ENCODE measurements at regions not wholly inside any gene's neighbourhood (a gene's known extent, or its start where the extent isn't known, plus 50 kb on each side); places are given as distances from the start of the nearest gene placed in this dataset.
"Not testable (repeated sequence)": the region's sequence is repeated elsewhere in the genome, so short reads cannot be mapped to it uniquely, and the experiment has no call there.

DNA sequence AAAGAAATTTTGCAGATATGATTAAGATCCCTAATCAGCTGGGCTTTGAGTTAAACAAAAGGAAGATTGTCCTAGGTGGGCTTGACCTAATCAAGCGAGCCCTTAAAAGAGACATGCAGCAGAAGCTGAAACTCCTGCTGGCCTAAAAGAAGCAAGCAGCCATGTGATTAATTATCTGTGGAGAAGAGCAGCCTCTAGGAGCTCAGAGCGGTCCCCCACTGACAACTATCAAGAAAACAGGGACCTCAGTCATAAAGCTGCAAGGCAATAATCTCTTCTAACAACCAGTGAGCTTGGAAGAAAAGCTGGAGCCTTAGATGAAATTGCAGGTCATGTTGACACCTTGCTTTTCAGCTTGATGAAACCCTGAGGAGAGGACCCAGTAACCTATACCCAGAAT is 288.9 kb upstream of the CLEC14A start:
- CTCF ChIA-PET, result no interaction called here
- Histone ChIP-seq H3K9me3 (no peaks in the 10 kb centered on the region), H3K4me3 (ENCODE audit: control insufficient read depth in 1 of 2, extremely low read depth in 1 of 2, low read length in 1 of 2) (no peak overlapping the region), H3K36me3 (ENCODE audit: control insufficient read depth in 2 of 2, extremely low read depth in 1 of 2, insufficient read depth in 1 of 2, low read length in 1 of 2) (no peaks in the 10 kb centered on the region), H3K27ac (ENCODE audit: low read length) (no peak overlapping the region), H3K27me3 (replicated peaks in 1 of 2; ENCODE audit: control insufficient read depth in 2 of 2, extremely low read depth in 1 of 2, insufficient read depth in 2 of 2, low read length in 1 of 2) (no peaks in the 10 kb centered on the region), H3K4me1 (ENCODE audit: control insufficient read depth in 1 of 2, extremely low read depth in 1 of 2, insufficient read depth in 2 of 2, low read length in 2 of 2) (no peaks in the 10 kb centered on the region)
- H3K4me1 Mint-ChIP-seq, result no peaks in the 10 kb centered on the region
- WGBS (ENCODE audit: insufficient coverage), result 100% methylated on average over 1 of the region's 2 CpGs
- POLR2A ChIA-PET, result no interaction called here
- H3K36me3 Mint-ChIP-seq, result no peaks in the 10 kb centered on the region
- no peak overlapping the region for H3K27ac Mint-ChIP-seq
- H3K4me3 Mint-ChIP-seq, result no peak overlapping the region
- DNase-seq (no peak), ATAC-seq (replicated peaks in 1 of 4) (no peak)
- peaks cover 0 to 3% (median 0%) of the 10 kb centered on the region in 3 donors for H3K9me3 Mint-ChIP-seq
- no peaks in the 10 kb centered on the region for H3K27me3 Mint-ChIP-seq

DNA sequence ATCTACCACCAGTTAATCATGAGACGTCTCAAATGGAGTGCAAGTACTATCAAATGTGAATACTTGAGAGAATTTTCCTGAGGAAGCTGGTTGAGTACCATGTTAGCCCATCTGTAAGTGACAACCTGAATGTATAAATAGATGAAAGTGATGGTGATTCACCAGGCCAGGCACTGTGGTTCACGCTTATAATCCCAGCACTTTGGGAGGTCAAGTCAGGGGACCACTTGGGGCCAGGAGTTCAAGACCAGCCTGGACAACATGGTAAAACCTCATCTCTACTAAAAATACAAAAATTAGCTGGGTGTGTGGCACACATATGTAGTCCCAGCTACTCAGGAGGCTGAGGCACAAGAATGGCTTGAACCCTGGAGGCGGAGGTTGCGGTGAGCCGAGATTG is 288.0 kb upstream of the CLEC14A start:
- H3K27me3 Mint-ChIP-seq; POLR2A ChIA-PET; CTCF ChIA-PET; ATAC-seq (replicated peaks in 1 of 4); H3K4me1 ChIP-seq (ENCODE audit: control insufficient read depth in 1 of 2, extremely low read depth in 1 of 2, insufficient read depth in 2 of 2, low read length in 2 of 2); H3K27ac Mint-ChIP-seq; H3K9me3 ChIP-seq; H3K4me1 Mint-ChIP-seq; H3K9me3 Mint-ChIP-seq; H3K27me3 ChIP-seq (replicated peaks in 1 of 2; ENCODE audit: control insufficient read depth in 2 of 2, extremely low read depth in 1 of 2, insufficient read depth in 2 of 2, low read length in 1 of 2); H3K27ac ChIP-seq (ENCODE audit: low read length); H3K4me3 Mint-ChIP-seq; H3K36me3 Mint-ChIP-seq; DNase-seq; H3K36me3 ChIP-seq (ENCODE audit: control insufficient read depth in 2 of 2, extremely low read depth in 1 of 2, insufficient read depth in 1 of 2, low read length in 1 of 2); H3K4me3 ChIP-seq (ENCODE audit: control insufficient read depth in 1 of 2, extremely low read depth in 1 of 2, low read length in 1 of 2): not testable (repeated sequence)
- 87% methylated on average over 3 of the region's 5 CpGs for WGBS (ENCODE audit: insufficient coverage)

DNA sequence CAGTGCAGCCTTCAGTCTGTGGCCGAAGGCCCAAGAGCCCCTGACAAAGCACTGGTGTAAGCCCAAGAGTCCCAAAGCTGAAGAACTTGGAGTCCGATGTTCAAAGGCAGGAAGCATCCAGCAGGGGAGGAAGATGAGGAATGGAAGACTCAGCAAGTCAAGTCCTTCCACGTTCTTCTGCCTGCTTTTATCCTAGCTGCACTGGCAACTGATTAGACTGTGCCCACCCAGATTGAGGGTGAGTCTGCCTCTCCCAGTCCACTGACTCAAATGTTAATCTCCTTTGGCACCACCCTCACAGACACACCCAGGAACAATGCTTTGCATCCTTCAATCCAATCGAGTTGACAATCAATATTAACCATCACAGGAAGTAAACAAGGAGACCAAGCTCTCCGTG is 282.2 kb upstream of the CLEC14A start:
- 100% methylated on average over 1 of the region's 5 CpGs for WGBS (ENCODE audit: insufficient coverage)
- H3K27ac ChIP-seq (ENCODE audit: low read length); H3K4me1 Mint-ChIP-seq; H3K27ac Mint-ChIP-seq; H3K4me3 Mint-ChIP-seq; H3K9me3 Mint-ChIP-seq; H3K27me3 Mint-ChIP-seq; H3K4me3 ChIP-seq (ENCODE audit: control insufficient read depth in 1 of 2, extremely low read depth in 1 of 2, low read length in 1 of 2); CTCF ChIA-PET; H3K27me3 ChIP-seq (replicated peaks in 1 of 2; ENCODE audit: control insufficient read depth in 2 of 2, extremely low read depth in 1 of 2, insufficient read depth in 2 of 2, low read length in 1 of 2); ATAC-seq (replicated peaks in 1 of 4); H3K4me1 ChIP-seq (ENCODE audit: control insufficient read depth in 1 of 2, extremely low read depth in 1 of 2, insufficient read depth in 2 of 2, low read length in 2 of 2); H3K36me3 Mint-ChIP-seq; DNase-seq; H3K36me3 ChIP-seq (ENCODE audit: control insufficient read depth in 2 of 2, extremely low read depth in 1 of 2, insufficient read depth in 1 of 2, low read length in 1 of 2); H3K9me3 ChIP-seq; POLR2A ChIA-PET: not testable (repeated sequence)

DNA sequence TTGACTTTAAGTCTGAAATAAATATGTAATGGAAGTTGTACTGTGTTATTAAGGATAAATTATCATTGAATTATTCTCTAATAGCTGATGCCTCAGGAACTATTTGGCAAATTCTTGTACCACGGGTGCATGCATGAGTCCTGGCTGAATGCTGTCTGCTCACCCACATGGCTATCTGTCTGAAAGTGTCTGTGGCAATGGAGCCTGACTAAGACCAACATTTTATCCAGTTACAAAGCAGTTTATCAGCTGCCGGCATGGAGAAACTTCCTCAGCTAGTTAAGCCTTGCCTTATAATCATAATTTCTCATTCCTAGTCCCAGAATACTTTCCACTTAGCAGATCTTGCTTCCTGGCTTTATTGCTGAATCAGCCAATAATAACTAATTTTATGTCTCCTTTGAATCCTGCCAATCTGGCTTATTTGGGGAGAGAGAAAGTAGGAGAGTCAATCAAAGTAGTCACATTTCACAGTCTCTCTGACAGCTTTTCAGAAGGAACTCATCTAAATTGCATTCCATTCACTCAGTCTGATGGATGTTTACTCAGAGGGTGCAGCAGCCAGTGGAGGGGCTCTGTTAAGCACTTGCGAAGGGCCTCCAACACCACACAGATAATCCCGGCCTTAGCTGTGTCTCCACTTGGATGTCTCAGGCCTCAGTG is 280.6 kb upstream of the CLEC14A start:
- no peak overlapping the region for H3K27ac ChIP-seq (ENCODE audit: low read length)
- no peaks in the 10 kb centered on the region for H3K4me1 Mint-ChIP-seq
- ATAC-seq (replicated peaks in 1 of 4) (no peak), DNase-seq (no peak)
- no peaks in the 10 kb centered on the region for H3K36me3 Mint-ChIP-seq
- H3K4me3 ChIP-seq (ENCODE audit: control insufficient read depth in 1 of 2, extremely low read depth in 1 of 2, low read length in 1 of 2), result no peak overlapping the region
- H3K4me3 Mint-ChIP-seq, result no peak overlapping the region
- no peaks in the 10 kb centered on the region for H3K27me3 Mint-ChIP-seq
- 100% methylated on average over 1 of the region's 4 CpGs for WGBS (ENCODE audit: insufficient coverage)
- no peaks in the 10 kb centered on the region for H3K36me3 ChIP-seq (ENCODE audit: control insufficient read depth in 2 of 2, extremely low read depth in 1 of 2, insufficient read depth in 1 of 2, low read length in 1 of 2)
- CTCF ChIA-PET, result no interaction called here
- POLR2A ChIA-PET, result no interaction called here
- peaks cover 0 to 2% (median 0%) of the 10 kb centered on the region in 3 donors for H3K9me3 Mint-ChIP-seq
- H3K27ac Mint-ChIP-seq, result no peak overlapping the region
- no peaks in the 10 kb centered on the region for H3K4me1 ChIP-seq (ENCODE audit: control insufficient read depth in 1 of 2, extremely low read depth in 1 of 2, insufficient read depth in 2 of 2, low read length in 2 of 2)
- no peaks in the 10 kb centered on the region for H3K9me3 ChIP-seq
- H3K27me3 ChIP-seq (replicated peaks in 1 of 2; ENCODE audit: control insufficient read depth in 2 of 2, extremely low read depth in 1 of 2, insufficient read depth in 2 of 2, low read length in 1 of 2), result no peaks in the 10 kb centered on the region

DNA sequence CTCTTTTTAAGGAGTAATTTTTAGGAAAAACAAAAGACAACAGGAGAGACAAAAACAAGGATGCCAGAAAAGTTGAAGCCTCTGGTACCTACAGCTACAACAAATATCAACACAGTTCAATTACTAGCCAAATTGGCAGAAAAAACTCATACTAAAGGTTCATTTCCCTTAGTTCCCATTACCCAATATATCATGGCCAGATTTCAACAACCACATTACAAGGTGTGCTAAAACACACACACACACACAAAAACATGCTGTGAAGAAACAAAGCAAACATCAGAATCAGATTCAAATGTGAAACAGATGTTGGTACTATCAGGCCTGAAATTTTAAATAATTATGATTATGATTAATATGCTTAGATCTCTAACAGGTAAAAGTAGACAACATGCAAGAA is 272.7 kb upstream of the CLEC14A start:
- DNase-seq (no peak), ATAC-seq (replicated peaks in 1 of 4) (no peak)
- H3K9me3 Mint-ChIP-seq, result peaks cover 0 to 6% (median 0%) of the 10 kb centered on the region in 3 donors
- H3K36me3 Mint-ChIP-seq, result no peaks in the 10 kb centered on the region
- no peaks in the 10 kb centered on the region for H3K4me1 Mint-ChIP-seq
- ChIA-PET CTCF (no interaction called here), POLR2A (no interaction called here)
- Histone ChIP-seq H3K27me3 (replicated peaks in 1 of 2; ENCODE audit: control insufficient read depth in 2 of 2, extremely low read depth in 1 of 2, insufficient read depth in 2 of 2, low read length in 1 of 2) (no peaks in the 10 kb centered on the region), H3K27ac (ENCODE audit: low read length) (no peak overlapping the region), H3K36me3 (ENCODE audit: control insufficient read depth in 2 of 2, extremely low read depth in 1 of 2, insufficient read depth in 1 of 2, low read length in 1 of 2) (no peaks in the 10 kb centered on the region), H3K4me1 (ENCODE audit: control insufficient read depth in 1 of 2, extremely low read depth in 1 of 2, insufficient read depth in 2 of 2, low read length in 2 of 2) (no peaks in the 10 kb centered on the region), H3K9me3 (no peaks in the 10 kb centered on the region), H3K4me3 (ENCODE audit: control insufficient read depth in 1 of 2, extremely low read depth in 1 of 2, low read length in 1 of 2) (no peak overlapping the region)
- H3K4me3 Mint-ChIP-seq, result no peak overlapping the region
- H3K27ac Mint-ChIP-seq, result no peak overlapping the region
- H3K27me3 Mint-ChIP-seq, result no peaks in the 10 kb centered on the region

DNA sequence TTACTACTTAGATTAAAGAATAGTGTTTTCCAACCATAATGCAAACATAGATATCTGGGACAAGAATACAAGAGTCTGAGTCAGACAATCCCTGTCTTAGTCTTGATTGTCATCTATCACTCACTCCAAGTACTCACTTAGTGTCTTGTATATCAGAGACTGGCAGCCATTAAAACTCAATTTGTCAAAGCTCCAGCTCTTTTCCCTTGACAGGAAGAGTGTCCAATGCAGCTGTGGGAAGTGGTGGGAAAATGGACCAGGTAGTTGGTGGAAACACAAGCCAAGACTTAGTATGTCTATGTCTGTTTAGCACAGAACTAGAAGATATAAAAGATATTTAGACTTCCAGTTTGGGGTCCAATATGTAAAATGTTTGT is 271.6 kb upstream of the CLEC14A start:
- POLR2A ChIA-PET, result no interaction called here
- Mint-ChIP-seq H3K4me1 (no peaks in the 10 kb centered on the region), H3K9me3 (peaks cover 0 to 6% (median 0%) of the 10 kb centered on the region in 3 donors), H3K27ac (no peak overlapping the region), H3K4me3 (no peak overlapping the region), H3K36me3 (no peaks in the 10 kb centered on the region), H3K27me3 (no peaks in the 10 kb centered on the region)
- ATAC-seq (replicated peaks in 1 of 4) (no peak), DNase-seq (no peak)
- CTCF ChIA-PET, result no interaction called here
- Histone ChIP-seq H3K36me3 (ENCODE audit: control insufficient read depth in 2 of 2, extremely low read depth in 1 of 2, insufficient read depth in 1 of 2, low read length in 1 of 2) (no peaks in the 10 kb centered on the region), H3K4me1 (ENCODE audit: control insufficient read depth in 1 of 2, extremely low read depth in 1 of 2, insufficient read depth in 2 of 2, low read length in 2 of 2) (no peaks in the 10 kb centered on the region), H3K4me3 (ENCODE audit: control insufficient read depth in 1 of 2, extremely low read depth in 1 of 2, low read length in 1 of 2) (no peak overlapping the region), H3K27me3 (replicated peaks in 1 of 2; ENCODE audit: control insufficient read depth in 2 of 2, extremely low read depth in 1 of 2, insufficient read depth in 2 of 2, low read length in 1 of 2) (no peaks in the 10 kb centered on the region), H3K9me3 (no peaks in the 10 kb centered on the region), H3K27ac (ENCODE audit: low read length) (no peak overlapping the region)

DNA sequence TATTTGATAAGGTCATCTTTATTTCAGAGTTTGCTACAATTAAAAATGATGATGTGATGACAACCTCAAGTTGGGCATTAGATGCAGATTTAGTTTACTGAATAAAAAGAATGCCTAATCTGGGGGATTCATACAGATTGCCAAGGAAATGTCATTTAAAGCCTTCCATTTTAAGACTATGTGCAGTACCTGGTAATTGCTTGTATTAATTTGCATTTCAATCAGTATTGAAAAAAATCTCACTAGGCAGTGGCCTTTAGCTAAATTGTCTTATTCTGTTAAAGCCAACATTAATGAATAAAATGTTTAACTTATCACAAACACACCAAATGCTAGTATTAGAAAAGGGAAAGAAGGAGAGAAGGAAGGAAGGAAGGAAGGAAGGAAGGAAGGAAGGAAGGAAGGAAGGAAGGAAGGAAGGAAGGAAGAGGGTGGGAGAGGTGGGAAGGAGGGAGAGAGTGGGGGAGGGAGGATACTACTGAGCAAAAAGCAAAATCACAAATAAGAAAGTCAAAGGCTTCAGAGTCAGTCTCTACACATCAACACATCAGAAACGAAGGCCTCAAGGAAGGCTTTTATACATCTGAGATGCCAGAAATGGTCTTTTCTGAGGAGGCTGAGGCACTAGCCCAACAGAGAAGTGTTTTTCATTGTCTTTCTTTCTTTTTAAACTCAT is 271.1 kb upstream of the CLEC14A start:
- Mint-ChIP-seq H3K4me1 (no peaks in the 10 kb centered on the region), H3K36me3 (no peaks in the 10 kb centered on the region)
- WGBS (ENCODE audit: insufficient coverage), result no CpG with 5 or more reads among the region's 1 CpG

More for the DNA sequence above, 271.1 kb upstream of the CLEC14A start:
- H3K9me3 Mint-ChIP-seq, result peaks cover 0 to 6% (median 0%) of the 10 kb centered on the region in 3 donors
- POLR2A ChIA-PET, result no interaction called here
- no peak for DNase-seq
- no peaks in the 10 kb centered on the region for H3K36me3 ChIP-seq (ENCODE audit: control insufficient read depth in 2 of 2, extremely low read depth in 1 of 2, insufficient read depth in 1 of 2, low read length in 1 of 2)
- no peak overlapping the region for H3K4me3 Mint-ChIP-seq
- no peak overlapping the region for H3K27ac ChIP-seq (ENCODE audit: low read length)
- no peak for ATAC-seq (replicated peaks in 1 of 4)
- H3K27me3 Mint-ChIP-seq, result no peaks in the 10 kb centered on the region
- H3K4me3 ChIP-seq (ENCODE audit: control insufficient read depth in 1 of 2, extremely low read depth in 1 of 2, low read length in 1 of 2), result no peak overlapping the region
- H3K27ac Mint-ChIP-seq, result no peak overlapping the region
- CTCF ChIA-PET, result no interaction called here
- H3K27me3 ChIP-seq (replicated peaks in 1 of 2; ENCODE audit: control insufficient read depth in 2 of 2, extremely low read depth in 1 of 2, insufficient read depth in 2 of 2, low read length in 1 of 2), result no peaks in the 10 kb centered on the region
- no peaks in the 10 kb centered on the region for H3K9me3 ChIP-seq
- no peaks in the 10 kb centered on the region for H3K4me1 ChIP-seq (ENCODE audit: control insufficient read depth in 1 of 2, extremely low read depth in 1 of 2, insufficient read depth in 2 of 2, low read length in 2 of 2)
